ENCODE measurements at regions not wholly inside any gene's neighbourhood (a gene's known extent, or its start where the extent isn't known, plus 50 kb on each side); places are given as distances from the start of the nearest gene placed in this dataset.

DNA sequence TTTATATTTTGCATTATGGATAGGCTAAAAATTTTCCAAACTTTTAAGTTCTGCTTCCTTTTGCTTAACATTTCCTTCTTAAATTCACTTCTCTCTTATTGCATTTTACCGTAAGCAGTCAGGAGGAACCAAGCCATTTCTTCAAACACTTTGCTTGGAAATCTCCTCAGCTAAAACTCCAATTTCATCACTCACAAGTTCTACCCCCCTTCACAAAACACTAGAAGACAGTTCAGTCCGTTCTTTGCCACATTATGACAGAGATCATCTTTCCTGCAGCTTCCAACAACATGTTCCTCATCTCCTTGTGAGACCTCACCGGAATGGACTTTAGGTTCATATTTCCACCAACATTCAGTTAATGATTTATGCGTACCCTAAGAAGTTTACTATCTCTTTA is 79.2 kb upstream of the LY86 start:
- TF ChIP-seq, protein P1, sequence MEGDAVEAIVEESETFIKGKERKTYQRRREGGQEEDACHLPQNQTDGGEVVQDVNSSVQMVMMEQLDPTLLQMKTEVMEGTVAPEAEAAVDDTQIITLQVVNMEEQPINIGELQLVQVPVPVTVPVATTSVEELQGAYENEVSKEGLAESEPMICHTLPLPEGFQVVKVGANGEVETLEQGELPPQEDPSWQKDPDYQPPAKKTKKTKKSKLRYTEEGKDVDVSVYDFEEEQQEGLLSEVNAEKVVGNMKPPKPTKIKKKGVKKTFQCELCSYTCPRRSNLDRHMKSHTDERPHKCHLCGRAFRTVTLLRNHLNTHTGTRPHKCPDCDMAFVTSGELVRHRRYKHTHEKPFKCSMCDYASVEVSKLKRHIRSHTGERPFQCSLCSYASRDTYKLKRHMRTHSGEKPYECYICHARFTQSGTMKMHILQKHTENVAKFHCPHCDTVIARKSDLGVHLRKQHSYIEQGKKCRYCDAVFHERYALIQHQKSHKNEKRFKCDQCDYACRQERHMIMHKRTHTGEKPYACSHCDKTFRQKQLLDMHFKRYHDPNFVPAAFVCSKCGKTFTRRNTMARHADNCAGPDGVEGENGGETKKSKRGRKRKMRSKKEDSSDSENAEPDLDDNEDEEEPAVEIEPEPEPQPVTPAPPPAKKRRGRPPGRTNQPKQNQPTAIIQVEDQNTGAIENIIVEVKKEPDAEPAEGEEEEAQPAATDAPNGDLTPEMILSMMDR (IDR thresholded peaks at IDR 0.05; ENCODE audit: insufficient read depth, low read depth, low read length, missing control alignments): no peak
- no peak overlapping the region for H3K4me3 ChIP-seq (ENCODE audit: low read depth, low read length)
- DNase-seq (ENCODE audit: low read depth): no peak

DNA sequence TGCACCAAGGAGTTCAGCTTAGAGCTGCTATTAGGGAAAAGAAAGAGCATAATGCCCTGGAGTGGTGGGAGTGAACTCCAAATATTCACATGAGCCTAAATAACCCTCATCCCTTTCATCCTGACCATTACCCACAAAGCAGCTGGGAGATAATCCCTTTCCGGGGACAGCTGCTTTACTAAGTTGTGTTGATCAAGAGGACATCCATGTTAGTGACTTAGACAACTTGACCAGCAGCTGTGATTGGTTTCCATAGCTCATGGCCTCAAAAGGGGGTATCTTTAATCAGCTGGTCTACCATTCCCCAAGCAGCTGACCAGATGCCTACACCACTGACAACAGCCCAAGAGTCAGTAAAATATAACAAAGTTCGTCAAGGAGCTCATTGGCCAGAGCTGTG is 75.8 kb upstream of the LY86 start:
- TF ChIP-seq, protein P1 (IDR thresholded peaks at IDR 0.05; ENCODE audit: insufficient read depth, low read depth, low read length, missing control alignments): no peak
- no peak overlapping the region for H3K4me3 ChIP-seq (ENCODE audit: low read depth, low read length)
- DNase-seq (ENCODE audit: low read depth): no peak

DNA sequence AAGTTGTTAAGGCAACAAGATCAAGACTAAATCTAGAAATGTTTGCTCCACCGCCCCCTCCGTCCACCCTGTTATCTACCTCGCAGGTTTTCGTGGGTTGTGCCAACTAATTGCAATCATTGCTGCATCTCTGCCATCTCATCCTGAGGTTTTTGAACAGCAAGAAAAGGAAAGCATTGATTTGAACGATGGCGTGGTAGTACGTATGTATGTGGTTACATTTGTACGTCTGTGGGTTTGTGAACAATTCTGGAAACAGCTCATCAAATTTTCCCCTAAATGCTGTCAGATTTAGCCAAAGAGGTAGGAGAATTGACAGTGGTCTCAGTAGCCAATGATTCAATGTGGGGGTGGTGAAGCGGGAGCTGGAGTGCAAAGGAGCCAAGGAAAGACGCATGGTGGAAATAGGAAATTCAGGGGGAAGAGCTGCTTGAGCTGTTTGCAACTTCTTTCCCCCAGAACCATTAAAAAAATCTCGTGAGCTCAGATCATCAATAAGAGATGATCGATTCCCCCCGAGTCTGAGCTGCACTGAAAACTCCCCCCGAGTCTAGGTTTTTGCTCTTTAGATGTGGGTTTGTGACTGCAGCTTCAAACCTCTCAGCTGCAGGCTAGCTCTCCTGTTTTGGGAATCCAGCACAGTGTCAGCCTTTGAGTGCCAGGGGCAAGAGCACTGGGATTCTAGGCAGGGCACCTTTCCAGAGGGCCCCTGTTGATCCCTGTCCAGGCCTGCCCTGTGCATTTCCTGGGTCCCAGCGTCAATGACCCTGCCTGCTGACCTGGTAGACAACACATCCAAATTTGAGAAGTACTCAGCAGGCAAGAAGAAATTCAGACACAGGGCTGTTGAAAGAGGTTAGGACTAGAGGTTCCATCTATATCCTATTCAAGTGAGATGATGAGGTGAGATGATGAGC is 72.6 kb upstream of the LY86 start:
- no peak overlapping the region for H3K4me3 ChIP-seq (ENCODE audit: low read depth, low read length)
- peak; percentile 81 for DNase-seq (ENCODE audit: low read depth)
- TF ChIP-seq, protein P1 (IDR thresholded peaks at IDR 0.05; ENCODE audit: insufficient read depth, low read depth, low read length, missing control alignments): no peak

DNA sequence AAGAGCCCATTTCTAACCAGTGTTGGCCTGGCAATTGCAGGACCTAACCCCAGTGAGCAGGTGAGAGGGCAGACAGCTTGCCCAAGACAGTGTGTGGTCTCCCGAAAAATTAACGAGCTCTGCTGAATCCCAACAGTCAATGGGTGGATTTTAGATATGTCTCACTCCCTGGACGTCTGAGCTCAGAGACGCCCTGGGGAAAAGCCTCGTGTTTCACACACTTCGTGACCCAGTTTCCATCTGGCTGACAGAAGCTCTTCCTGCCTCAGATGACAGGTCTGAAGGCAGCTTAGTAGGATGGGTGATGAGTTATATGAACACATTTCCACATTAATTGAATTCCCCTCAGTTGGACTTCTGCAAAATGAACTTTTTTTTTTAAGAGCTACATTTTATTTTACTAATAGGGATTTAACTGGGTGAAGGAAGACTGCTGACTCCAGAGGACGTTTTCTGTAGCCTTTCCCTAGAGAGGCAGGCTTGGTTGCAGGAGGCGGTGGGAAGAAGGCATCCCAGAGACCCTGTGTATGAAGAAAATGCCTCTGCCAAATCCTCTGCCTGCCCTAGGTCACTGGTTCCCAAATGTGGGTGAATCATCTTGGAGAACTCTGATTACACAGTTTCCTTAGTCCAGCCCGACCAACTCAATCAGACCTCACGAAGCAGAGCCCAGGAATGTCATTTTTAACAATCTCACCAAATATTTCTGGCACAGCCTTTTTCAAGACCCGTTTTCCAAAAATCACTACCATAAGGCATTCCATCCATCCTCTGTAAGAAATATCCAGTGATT is 71.7 kb upstream of the LY86 start:
- DNase-seq (ENCODE audit: low read depth): peak; percentile 47
- TF ChIP-seq, protein P1 (IDR thresholded peaks at IDR 0.05; ENCODE audit: insufficient read depth, low read depth, low read length, missing control alignments): no peak
- H3K4me3 ChIP-seq (ENCODE audit: low read depth, low read length): no peak overlapping the region

DNA sequence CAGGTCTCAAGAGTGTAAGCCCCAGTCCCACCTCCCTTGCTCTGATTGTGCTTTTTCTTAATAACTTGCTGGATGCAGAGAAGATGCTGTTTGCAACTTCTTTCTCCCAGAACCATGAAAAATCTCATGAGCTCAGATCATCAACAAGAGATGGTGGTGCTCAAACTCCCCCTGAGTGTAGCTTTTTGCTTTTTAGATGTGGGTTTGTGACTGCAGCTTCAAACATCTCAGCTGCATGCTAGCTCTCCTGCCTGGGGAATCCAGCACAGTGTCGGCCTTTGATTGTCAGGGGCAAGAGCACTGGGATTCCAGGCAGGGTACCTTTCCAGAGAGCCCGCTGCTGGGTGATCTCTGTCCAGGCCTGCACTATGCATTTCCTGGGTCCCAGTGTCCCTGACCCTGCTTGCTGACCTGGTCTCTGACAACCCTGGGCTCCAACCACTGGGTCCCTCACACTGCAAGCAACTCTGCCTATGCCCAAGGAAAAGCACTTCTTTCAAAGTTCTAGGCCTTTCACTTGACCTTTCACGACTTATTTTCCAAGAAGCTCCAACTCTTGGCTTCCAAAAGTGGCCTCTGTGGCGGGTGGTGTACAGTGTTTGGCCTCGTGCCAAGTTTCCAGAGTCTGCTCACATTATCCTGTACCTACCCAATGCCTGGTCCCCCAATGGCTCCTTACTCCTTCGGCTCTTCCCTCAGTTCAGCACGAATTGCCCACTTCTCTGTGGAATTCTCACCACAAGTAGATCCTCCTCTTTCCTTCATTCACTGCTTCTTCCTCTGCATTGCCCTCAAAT is 69.7 kb upstream of the LY86 start:
- TF ChIP-seq, protein P1 (IDR thresholded peaks at IDR 0.05; ENCODE audit: insufficient read depth, low read depth, low read length, missing control alignments): no peak
- DNase-seq (ENCODE audit: low read depth): no peak
- H3K4me3 ChIP-seq (ENCODE audit: low read depth, low read length): no peak overlapping the region

DNA sequence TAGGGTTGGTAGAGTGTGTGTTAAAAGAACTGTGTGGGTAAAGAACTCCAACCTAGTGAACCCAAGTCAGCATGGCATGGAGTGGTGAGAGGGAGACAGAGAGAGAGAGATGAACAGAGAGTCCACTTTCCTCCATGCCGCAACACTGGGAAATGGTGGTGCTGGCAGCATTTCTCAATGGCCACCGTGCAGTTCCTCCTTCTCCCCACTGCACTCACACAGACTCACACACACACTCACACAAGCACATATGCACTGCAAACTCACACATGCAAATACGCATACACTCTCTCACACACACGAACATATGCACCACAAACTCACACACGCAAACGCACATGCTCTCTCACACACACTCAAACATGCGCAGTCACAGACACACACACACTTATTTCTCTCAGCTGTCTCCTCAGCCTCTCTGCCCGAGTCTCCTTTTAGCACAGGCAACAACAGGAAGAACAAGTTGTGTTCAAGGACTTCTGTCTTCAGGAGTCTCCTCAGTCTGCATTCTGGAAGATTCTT is 66.5 kb upstream of the LY86 start:
- TF ChIP-seq, protein P1 (IDR thresholded peaks at IDR 0.05; ENCODE audit: insufficient read depth, low read depth, low read length, missing control alignments): no peak
- no peak overlapping the region for H3K4me3 ChIP-seq (ENCODE audit: low read depth, low read length)
- no peak for DNase-seq (ENCODE audit: low read depth)
